Endothelial cell of umbilical vein (primary cell): ENCODE measurements at regions not wholly inside any gene's neighbourhood (a gene's known extent, or its start where the extent isn't known, plus 50 kb on each side); places are given as distances from the start of the nearest gene placed in this dataset.

ENCODE experiments used
- BruUV-seq: library from RNA; stranded (reverse); fragments of 400-500 nt; replicated peaks from 2 replicates; lab custom pipeline; 2021; lab: Mats Ljungman, UMichigan
- CTCF ChIA-PET: fragments of 300-600, 350-600 bp; sonication (Branson Sonifier 250); formaldehyde crosslinking; loops from one replicate; lab custom pipeline; 2021; ENCODE audit warnings: antibody characterized with exemption, inconsistent platforms; lab: Charles Lee
- POLR2A ChIA-PET: fragments of 300-600, 350-600 bp; sonication (Branson Sonifier 250); formaldehyde crosslinking; loops from one replicate; lab custom pipeline; 2021; ENCODE audit warnings: antibody characterized with exemption, inconsistent platforms; lab: Charles Lee
- DNase-seq: peaks from one replicate; pipeline ENCODE4 v3.0.0-alpha.2; 2011; ENCODE audit warnings: low read depth, low spot score
- FAIRE-seq: peaks from 2 replicates; lab custom pipeline; 2011; peaks lifted over from hg19 to GRCh38; lab: Jason Lieb, UNC
- H2AFZ ChIP-seq: 2 replicates; pipeline ENCODE4 v1.6.0; 2012; ENCODE audit warnings: low read depth, low read length, control low read depth, inconsistent platforms
- H3K27ac ChIP-seq: 2 replicates; pipeline ENCODE4 v1.5.1; 2011; ENCODE audit warnings: low read depth, mild to moderate bottlenecking, control low read depth, low read length, moderate library complexity; ENCODE audit not compliant: insufficient read depth
- H3K27me3 ChIP-seq, 2 experiments: 2 replicates each; pipeline versions ENCODE4 v1.6.0 to v1.6.1; 2011; ENCODE audit warnings: low read length in 2 of 2, mixed read lengths in 1 of 2; ENCODE audit not compliant: control insufficient read depth in 2 of 2, insufficient read depth in 2 of 2
- H3K36me3 ChIP-seq, 2 experiments: 2 replicates in 1 of 2; 3 replicates in 1 of 2; pipeline ENCODE4 v1.5.1; 2011; ENCODE audit warnings: low read length in 2 of 2, mild to moderate bottlenecking in 1 of 2, moderate library complexity in 1 of 2; ENCODE audit not compliant: control insufficient read depth in 2 of 2, insufficient read depth in 2 of 2; ENCODE audit errors: extremely low read depth in 1 of 2
- H3K4me1 ChIP-seq: 3 replicates; pipeline ENCODE4 v1.5.1; 2011; ENCODE audit warnings: mild to moderate bottlenecking, low read length; ENCODE audit not compliant: control insufficient read depth, insufficient read depth; ENCODE audit errors: extremely low read depth
- H3K4me2 ChIP-seq: 2 replicates; pipeline ENCODE4 v1.6.1; 2011; ENCODE audit warnings: low read length, control low read depth, mixed read lengths; ENCODE audit not compliant: insufficient read depth
- H3K4me3 ChIP-seq, 3 experiments: fragments of 200-600 bp in 1 of 3; sonication (generic), shearing (Covaris generic) in 1 of 3; replicated peaks in 1 of 3; 2 replicates each; pipeline ENCODE4 v1.5.1; 2011 to 2016; ENCODE audit warnings: control low read depth in 3 of 3, low read length in 3 of 3, mild to moderate bottlenecking in 2 of 3, inconsistent platforms in 1 of 3, low read depth in 1 of 3, moderate library complexity in 1 of 3; ENCODE audit not compliant: insufficient read depth in 1 of 3
- H3K79me2 ChIP-seq: 2 replicates; pipeline ENCODE4 v1.6.0; 2012; ENCODE audit warnings: low read length, inconsistent platforms; ENCODE audit not compliant: control insufficient read depth, insufficient read depth
- H3K9ac ChIP-seq: replicated peaks from 2 replicates; pipeline ENCODE3; 2011; ENCODE audit warnings: low read length, control low read depth; ENCODE audit not compliant: insufficient read depth; ENCODE audit errors: extremely low read depth
- H3K9me1 ChIP-seq: replicated peaks from 3 replicates; pipeline ENCODE4 v1.6.0; 2011; ENCODE audit warnings: mild to moderate bottlenecking, low read length; ENCODE audit not compliant: control insufficient read depth, insufficient read depth; ENCODE audit errors: extremely low read depth
- H3K9me3 ChIP-seq: replicated peaks from 2 replicates; pipeline ENCODE4 v1.5.1; 2012; ENCODE audit warnings: low read length, inconsistent platforms; ENCODE audit not compliant: control insufficient read depth, insufficient read depth
- H4K20me1 ChIP-seq: replicated peaks from 2 replicates; pipeline ENCODE3; 2011; ENCODE audit warnings: mild to moderate bottlenecking, low read length; ENCODE audit not compliant: control insufficient read depth, insufficient read depth; ENCODE audit errors: extremely low read depth
- EZH2 ChIP-seq: IDR thresholded peaks from 2 replicates; pipeline ENCODE4 v1.6.1; 2012; ENCODE audit warnings: borderline replicate concordance, low read depth, mild to moderate bottlenecking, moderate library complexity, low read length, inconsistent platforms; ENCODE audit not compliant: severe bottlenecking
- FOS ChIP-seq: IDR thresholded peaks from 2 replicates; pipeline ENCODE4 v1.6.1; 2011; ENCODE audit warnings: mild to moderate bottlenecking, low read length, moderate library complexity, borderline replicate concordance; ENCODE audit not compliant: insufficient read depth
- GATA2 ChIP-seq: IDR thresholded peaks from 2 replicates; pipeline ENCODE4 v1.7.0; 2011; ENCODE audit warnings: low read depth, mild to moderate bottlenecking, moderate library complexity, mixed read lengths, low read length; ENCODE audit not compliant: insufficient read length, insufficient read depth
- JUN ChIP-seq: IDR thresholded peaks from 2 replicates; pipeline ENCODE4 v1.6.1; 2011; ENCODE audit warnings: borderline replicate concordance, low read depth; ENCODE audit not compliant: insufficient read length, insufficient read depth
- MYC ChIP-seq: IDR thresholded peaks from one replicate; pipeline ENCODE4 v1.6.1; 2011; ENCODE audit warnings: mild to moderate bottlenecking, low read depth, low read length
- POLR2AphosphoS5 ChIP-seq: IDR thresholded peaks from 2 replicates; pipeline ENCODE4 v1.6.1; 2012; ENCODE audit warnings: low read depth, mild to moderate bottlenecking, control low read depth, low read length, moderate library complexity; ENCODE audit not compliant: insufficient read depth
- dilution Hi-C: fragments of 300-500 bp; cut with MboI; formaldehyde crosslinking; loops from one replicate; pipeline ENCODE4 v1.15.0; 2019; ENCODE audit warnings: low sequenced_read_pairs; ENCODE audit not compliant: extremely low pct_ligation_motif_present
- intact Hi-C: fragments of 100-400 bp; cut with micrococcal nuclease; formaldehyde crosslinking; loops from one replicate; pipeline ENCODE4 v1.10.0; 2022
- TF ChIP-seq, protein P1 (sequence below), 2 donors: IDR thresholded peaks; 1 replicate in 1 of 2; 2 replicates in 1 of 2; pipeline ENCODE4 v1.5.1; 2011; ENCODE audit warnings: low read length in 2 of 2, mild to moderate bottlenecking in 2 of 2, moderate library complexity in 2 of 2, control low read depth in 1 of 2, inconsistent platforms in 1 of 2, low read depth in 1 of 2; ENCODE audit not compliant: insufficient read depth in 1 of 2; ENCODE audit errors: extremely low read depth in 1 of 2
- TF ChIP-seq, protein P2 (sequence below): IDR thresholded peaks from 2 replicates; pipeline ENCODE4 v1.6.1; 2011; ENCODE audit not compliant: insufficient read depth, insufficient read length

DNA sequence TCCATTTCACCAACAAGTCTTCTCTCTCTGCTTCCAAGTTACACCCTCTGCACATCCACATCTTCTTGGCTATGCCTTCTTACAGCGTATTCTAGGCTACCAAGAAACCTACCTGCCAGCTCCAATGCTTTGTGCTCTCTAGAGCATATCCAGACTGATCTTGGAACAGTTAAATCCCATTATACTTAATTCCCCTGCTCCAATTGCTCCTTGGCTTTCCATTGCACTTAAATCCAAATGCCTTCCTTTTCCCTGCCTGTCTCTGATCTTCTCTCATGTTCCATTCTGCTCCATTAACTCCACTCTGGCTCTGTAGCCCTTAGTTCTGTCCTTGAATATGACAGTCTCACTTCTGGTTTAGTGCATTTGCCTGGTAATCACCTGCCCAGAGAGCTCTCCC is 322.4 kb downstream of the LRRC70 start:
- intact Hi-C loops (no loop called here), dilution Hi-C loops (no loop called here)
- Histone ChIP-seq H4K20me1 (no peaks in the 10 kb centered on the region), H3K79me2 (no peaks in the 10 kb centered on the region), H3K27me3 (no peaks in the 10 kb centered on the region), H3K4me2 (no peak overlapping the region), H3K9me3 (no peaks in the 10 kb centered on the region), H2AFZ (no peak overlapping the region), H3K36me3 (no peaks in the 10 kb centered on the region), H3K4me3 (no peak overlapping the region), H3K9ac (no peak overlapping the region), H3K27ac (no peak overlapping the region), H3K4me1 (no peaks in the 10 kb centered on the region), H3K9me1 (no peaks in the 10 kb centered on the region)
- no peak for DNase-seq
- TF ChIP-seq POLR2AphosphoS5 (no peak), MYC (no peak), JUN (no peak), GATA2 (no peak), FOS (no peak), EZH2 (no peak)
- TF ChIP-seq, protein P1, sequence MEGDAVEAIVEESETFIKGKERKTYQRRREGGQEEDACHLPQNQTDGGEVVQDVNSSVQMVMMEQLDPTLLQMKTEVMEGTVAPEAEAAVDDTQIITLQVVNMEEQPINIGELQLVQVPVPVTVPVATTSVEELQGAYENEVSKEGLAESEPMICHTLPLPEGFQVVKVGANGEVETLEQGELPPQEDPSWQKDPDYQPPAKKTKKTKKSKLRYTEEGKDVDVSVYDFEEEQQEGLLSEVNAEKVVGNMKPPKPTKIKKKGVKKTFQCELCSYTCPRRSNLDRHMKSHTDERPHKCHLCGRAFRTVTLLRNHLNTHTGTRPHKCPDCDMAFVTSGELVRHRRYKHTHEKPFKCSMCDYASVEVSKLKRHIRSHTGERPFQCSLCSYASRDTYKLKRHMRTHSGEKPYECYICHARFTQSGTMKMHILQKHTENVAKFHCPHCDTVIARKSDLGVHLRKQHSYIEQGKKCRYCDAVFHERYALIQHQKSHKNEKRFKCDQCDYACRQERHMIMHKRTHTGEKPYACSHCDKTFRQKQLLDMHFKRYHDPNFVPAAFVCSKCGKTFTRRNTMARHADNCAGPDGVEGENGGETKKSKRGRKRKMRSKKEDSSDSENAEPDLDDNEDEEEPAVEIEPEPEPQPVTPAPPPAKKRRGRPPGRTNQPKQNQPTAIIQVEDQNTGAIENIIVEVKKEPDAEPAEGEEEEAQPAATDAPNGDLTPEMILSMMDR (IDR thresholded peaks at IDR 0.05; ENCODE audit: extremely low read depth in 1 of 2, insufficient read depth in 1 of 2, low read depth in 1 of 2, low read length in 2 of 2) = no peak
- TF ChIP-seq, protein P2, sequence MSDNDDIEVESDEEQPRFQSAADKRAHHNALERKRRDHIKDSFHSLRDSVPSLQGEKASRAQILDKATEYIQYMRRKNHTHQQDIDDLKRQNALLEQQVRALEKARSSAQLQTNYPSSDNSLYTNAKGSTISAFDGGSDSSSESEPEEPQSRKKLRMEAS = no peak
- no TSS peak for BruUV-seq
- ChIA-PET POLR2A (no interaction called here), CTCF (no interaction called here)
- FAIRE-seq = no peak
